ENCODE measurements at regions not wholly inside any gene's neighbourhood (a gene's known extent, or its start where the extent isn't known, plus 50 kb on each side); places are given as distances from the start of the nearest gene placed in this dataset.

- no peak for TF ChIP-seq CTCF (IDR thresholded peaks at IDR 0.05)
- TF ChIP-seq ZNF232 (CRISPR knock-in tag; IDR thresholded peaks at IDR 0.05): no peak
- TF ChIP-seq ZNF219 (CRISPR knock-in tag; IDR thresholded peaks at IDR 0.05; ENCODE audit: borderline replicate concordance): no peak
- no peak for TF ChIP-seq NFE2L1 (CRISPR knock-in tag; IDR thresholded peaks at IDR 0.05)
- no peak for TF ChIP-seq MLX (CRISPR knock-in tag; IDR thresholded peaks at IDR 0.05)
- no peak for TF ChIP-seq ZNF416 (CRISPR knock-in tag; IDR thresholded peaks at IDR 0.05)
- no peak for TF ChIP-seq E2F4 (CRISPR knock-in tag; IDR thresholded peaks at IDR 0.05; ENCODE audit: borderline replicate concordance, low read depth)
- TF ChIP-seq CREB1 (CRISPR knock-in tag; IDR thresholded peaks at IDR 0.05): no peak
- TF ChIP-seq ATF6 (CRISPR knock-in tag; IDR thresholded peaks at IDR 0.05): no peak
- TF ChIP-seq PREB (CRISPR knock-in tag; IDR thresholded peaks at IDR 0.05; ENCODE audit: borderline replicate concordance): no peak
- no peak for TF ChIP-seq SMAD4 (CRISPR knock-in tag; IDR thresholded peaks at IDR 0.05)
Measured at GRCh38 chr5:82684659-82685058, 392.5 kb downstream of the TMEM167A start.
